SHP77 treated with DMSO at 0.1 percent for 48 hours (cell line): ENCODE measurements at regions not wholly inside any gene's neighbourhood (a gene's known extent, or its start where the extent isn't known, plus 50 kb on each side); places are given as distances from the start of the nearest gene placed in this dataset.
"Not testable (repeated sequence)": the region's sequence is repeated elsewhere in the genome, so short reads cannot be mapped to it uniquely, and the experiment has no call there.

Experiments
- DNase-seq: peaks from one replicate; lab custom pipeline; 2025; lab: John Stamatoyannopoulos, UW

- DNase-seq: no peak
Observed at GRCh38 chr15:70248116-70249025, 150.7 kb upstream of the TLE3 start.

GRCh38 chr15:70247281-70247680 is 149.6 kb upstream of the TLE3 start:
- no peak for DNase-seq

DNA sequence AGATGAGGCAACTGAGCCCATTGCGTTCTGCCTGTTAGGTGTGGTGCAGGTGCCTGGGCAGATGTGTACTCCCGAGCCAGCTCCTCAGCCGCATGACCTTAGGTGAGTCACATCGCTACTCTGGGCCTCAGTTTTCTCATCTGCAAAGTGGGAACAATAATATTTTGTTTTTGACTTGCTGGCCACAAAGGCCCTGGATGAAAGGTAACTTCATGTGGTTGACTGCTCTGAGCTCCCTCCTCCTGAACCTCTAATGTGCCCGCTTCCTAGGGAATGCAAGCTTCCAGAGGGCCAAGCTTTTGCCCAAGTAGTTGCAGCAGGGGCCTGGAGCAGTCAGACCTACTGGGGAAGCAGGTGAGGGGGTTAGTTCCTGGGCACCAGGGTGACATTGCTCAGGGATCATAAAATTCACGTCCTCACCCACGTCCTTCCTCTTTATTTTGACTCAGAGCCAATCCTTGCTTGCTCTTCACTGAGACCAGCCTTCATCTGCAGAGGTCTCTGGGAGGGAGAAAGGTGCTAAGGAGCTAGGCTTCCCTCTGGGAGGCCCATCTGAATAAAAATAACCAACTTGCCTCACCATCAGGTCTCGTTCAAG is 149.0 kb upstream of the TLE3 start:
- no peak for DNase-seq

GRCh38 chr15:70245932-70246622 is 148.4 kb upstream of the TLE3 start:
- DNase-seq: no peak

GRCh38 chr15:70244978-70245542 is 147.3 kb upstream of the TLE3 start:
- peak; percentile 21 for DNase-seq

DNA sequence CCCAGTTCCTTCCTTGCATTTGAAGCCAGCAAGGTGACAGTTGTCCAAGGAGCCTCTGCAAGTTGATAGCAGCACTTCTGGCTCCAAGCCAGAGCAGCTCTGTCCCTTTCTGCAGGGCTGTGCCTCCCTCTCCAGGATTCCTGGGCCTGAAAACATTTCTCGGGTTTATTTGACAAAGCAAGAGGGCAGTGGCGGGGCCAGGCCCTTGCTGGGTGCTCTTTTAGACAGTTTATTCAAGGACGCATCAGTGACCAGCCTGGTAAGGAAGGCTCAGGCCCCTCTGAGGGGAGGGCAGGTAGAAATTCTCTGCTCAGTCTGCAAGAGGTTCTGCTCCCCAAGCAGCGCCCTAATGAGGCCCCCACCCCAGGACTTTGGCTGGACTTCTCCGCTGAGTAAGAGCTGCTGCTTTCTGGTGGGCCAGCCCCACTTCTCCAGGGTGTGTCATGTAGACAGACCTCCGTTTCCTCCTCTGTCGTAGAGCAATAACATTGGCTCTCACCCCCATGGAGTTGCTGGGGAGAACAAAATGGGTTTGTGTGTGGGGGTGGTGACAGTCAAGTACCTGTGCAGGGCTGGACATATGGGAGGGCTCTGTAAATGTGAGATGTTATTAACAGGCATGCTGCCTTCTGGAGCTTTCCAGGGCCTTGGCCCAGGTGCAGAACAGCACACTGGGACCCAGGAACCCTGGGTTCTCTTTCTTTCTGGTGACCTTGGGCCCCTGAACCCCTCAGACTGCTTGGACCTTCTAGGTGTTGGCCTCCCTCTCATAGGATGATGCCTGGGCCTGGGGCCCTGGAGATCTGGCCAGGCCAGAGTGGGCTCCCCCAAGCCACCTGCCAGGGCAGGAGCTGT is 146.2 kb upstream of the TLE3 start:
- DNase-seq: no peak

GRCh38 chr15:70242951-70243685 is 145.4 kb upstream of the TLE3 start:
- DNase-seq: no peak

DNA sequence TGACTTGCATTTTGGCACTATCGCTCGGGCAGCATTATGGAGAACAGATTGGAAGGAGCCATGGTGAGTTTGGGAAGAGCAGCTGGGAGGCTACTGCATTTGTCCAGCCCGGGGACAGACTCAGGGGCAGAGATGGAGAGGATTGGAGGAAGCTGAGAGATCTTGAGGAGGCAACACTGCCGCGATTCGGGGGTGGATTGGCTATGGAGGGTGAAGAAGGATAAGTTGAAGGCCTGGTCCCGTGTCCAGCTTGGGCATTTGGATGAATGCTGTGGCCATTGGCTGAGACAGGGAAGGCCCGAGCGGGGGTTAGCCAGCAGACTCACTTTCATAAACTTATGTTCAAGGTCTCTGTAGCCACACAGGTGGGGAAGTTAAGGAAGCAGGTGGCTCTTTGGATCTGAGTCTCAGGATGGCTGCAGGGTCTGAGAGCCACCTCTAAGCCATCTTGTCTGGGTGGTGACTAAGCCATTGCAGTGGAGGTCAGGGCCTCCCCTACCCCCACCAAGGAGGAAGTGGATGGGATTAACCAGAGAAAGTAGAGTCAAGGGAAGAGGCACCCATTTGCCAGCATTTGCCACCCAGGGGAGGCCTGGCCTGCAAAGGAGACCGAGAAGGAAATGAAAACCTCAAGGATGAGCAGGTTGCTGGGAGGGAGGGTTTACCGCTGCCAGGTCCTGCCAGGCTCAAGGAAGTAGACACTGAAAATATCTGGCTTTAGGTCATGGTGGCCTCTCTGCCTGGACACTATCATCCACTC is 144.0 kb upstream of the TLE3 start:
- DNase-seq: no peak

- no peak for DNase-seq
Observed at GRCh38 chr15:70240820-70241430, 143.2 kb upstream of the TLE3 start.

GRCh38 chr15:70240082-70240481 is 142.4 kb upstream of the TLE3 start:
- DNase-seq: no peak

GRCh38 chr15:70238917-70239316 is 141.2 kb upstream of the TLE3 start:
- no peak for DNase-seq

GRCh38 chr15:70237626-70238025 is 139.9 kb upstream of the TLE3 start:
- DNase-seq: no peak

GRCh38 chr15:70236341-70237086 is 138.8 kb upstream of the TLE3 start:
- no peak for DNase-seq

DNA sequence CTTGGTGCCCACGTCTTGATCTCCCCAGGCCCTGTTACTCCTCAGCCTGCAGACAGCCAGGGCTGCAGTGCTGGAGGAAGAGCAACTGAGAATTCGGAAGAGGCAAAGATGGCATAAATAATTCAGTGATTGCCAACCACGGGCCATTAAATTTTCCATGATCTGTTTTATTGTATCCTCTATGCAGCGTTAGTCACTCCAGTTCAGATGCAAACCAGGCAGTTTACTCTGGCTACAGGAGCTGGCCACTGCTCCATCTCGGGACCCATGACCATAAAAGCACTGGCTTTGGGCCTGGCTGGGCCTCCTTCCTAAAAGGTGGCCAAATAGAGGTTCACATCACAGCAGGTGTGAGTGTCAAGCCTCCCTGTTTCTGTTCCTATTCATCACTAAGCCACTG is 137.6 kb upstream of the TLE3 start:
- DNase-seq: no peak

- no peak for DNase-seq
Observed at GRCh38 chr15:70234256-70234905, 136.7 kb upstream of the TLE3 start.

DNA sequence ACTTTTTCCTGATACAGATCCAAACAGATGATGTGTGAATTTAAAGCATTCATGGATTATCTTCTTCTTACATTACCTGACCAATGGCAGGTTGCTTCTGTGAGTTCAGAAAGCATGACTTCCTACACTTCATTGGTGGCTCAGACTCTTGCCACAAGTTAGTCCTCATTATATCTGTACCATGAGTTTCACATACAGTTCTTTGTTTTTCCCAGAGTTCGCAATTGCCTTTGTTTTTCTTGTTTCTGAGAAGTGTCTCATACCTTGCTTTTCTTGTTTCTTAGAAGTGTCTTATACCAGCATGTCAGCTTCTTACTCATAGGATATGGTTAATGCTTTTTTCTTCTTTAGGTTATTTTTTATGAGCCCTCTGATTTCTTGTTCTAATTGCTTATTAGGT is 133.8 kb upstream of the TLE3 start:
- no peak for DNase-seq

DNA sequence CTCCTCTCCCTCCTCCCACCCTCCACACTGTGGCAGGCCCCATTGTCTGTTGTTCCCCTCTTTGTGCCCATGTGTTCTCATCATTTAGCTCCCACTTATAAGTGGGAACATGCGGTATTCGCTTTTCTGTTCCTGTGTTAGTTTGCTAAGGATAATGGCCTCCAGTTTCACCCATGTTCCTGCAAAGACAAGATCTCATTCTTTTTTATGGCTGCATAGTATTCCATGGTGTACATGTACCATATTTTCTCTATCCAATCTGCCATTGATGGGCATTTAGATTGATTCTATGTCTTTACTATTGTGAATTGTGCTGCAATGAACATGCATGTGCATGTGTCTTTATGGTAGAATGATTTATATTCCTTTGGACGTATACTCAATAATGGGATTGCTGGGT is 130.2 kb upstream of the TLE3 start:
- DNase-seq: not testable (repeated sequence)

GRCh38 chr15:70227147-70227546 is 129.4 kb upstream of the TLE3 start:
- DNase-seq: no peak
